ENCODE measurements at regions not wholly inside any gene's neighbourhood (a gene's known extent, or its start where the extent isn't known, plus 50 kb on each side); places are given as distances from the start of the nearest gene placed in this dataset.

DNA sequence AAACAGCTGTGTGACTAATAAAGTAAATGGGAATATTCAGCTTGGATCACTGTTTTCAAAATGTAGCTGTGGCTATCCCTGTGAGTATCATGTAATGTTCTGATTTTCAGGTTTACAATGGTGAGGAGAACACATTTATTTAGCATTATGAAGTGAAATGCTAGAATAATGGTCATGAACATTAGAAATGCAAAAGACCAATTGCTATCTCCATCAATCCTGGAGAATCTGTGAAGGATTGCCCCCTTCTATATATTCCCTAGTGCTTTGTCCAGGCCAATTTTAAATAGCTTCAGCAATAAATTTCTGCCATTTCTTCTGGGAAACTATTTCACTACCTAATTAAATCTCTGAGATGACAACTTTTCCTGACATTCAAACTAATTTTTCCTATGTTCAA, 1399.1 kb downstream of the PCDH19 start:
- no peak overlapping the region for H3K4me2 ChIP-seq (ENCODE audit: insufficient read depth, low read length)
- H3K4me1 ChIP-seq (ENCODE audit: insufficient read depth, low read length) = no peaks in the 10 kb centered on the region
- DNase-seq (ENCODE audit: insufficient read length, low spot score, missing footprints) = no peak
- H3K27me3 ChIP-seq (ENCODE audit: insufficient read depth, low read length) = no peaks in the 10 kb centered on the region
- no peak overlapping the region for H2AFZ ChIP-seq (ENCODE audit: low read length)
- H3K4me3 ChIP-seq (ENCODE audit: insufficient read depth, low read length) = no peak overlapping the region
- no peaks in the 10 kb centered on the region for H3K9me3 ChIP-seq (ENCODE audit: low read depth, low read length)
- H3K36me3 ChIP-seq (ENCODE audit: insufficient read depth, low read length) = no peaks in the 10 kb centered on the region
- no peak overlapping the region for H3K27ac ChIP-seq (ENCODE audit: low read depth, low read length)
- H4K20me1 ChIP-seq (ENCODE audit: insufficient read depth, low read length) = no peaks in the 10 kb centered on the region
- TF ChIP-seq, protein P1, sequence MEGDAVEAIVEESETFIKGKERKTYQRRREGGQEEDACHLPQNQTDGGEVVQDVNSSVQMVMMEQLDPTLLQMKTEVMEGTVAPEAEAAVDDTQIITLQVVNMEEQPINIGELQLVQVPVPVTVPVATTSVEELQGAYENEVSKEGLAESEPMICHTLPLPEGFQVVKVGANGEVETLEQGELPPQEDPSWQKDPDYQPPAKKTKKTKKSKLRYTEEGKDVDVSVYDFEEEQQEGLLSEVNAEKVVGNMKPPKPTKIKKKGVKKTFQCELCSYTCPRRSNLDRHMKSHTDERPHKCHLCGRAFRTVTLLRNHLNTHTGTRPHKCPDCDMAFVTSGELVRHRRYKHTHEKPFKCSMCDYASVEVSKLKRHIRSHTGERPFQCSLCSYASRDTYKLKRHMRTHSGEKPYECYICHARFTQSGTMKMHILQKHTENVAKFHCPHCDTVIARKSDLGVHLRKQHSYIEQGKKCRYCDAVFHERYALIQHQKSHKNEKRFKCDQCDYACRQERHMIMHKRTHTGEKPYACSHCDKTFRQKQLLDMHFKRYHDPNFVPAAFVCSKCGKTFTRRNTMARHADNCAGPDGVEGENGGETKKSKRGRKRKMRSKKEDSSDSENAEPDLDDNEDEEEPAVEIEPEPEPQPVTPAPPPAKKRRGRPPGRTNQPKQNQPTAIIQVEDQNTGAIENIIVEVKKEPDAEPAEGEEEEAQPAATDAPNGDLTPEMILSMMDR (IDR thresholded peaks at IDR 0.05; ENCODE audit: extremely low read depth, low read depth, low read length) = no peak
- no peaks in the 10 kb centered on the region for H3K79me2 ChIP-seq (ENCODE audit: insufficient read depth, low read length)

DNA sequence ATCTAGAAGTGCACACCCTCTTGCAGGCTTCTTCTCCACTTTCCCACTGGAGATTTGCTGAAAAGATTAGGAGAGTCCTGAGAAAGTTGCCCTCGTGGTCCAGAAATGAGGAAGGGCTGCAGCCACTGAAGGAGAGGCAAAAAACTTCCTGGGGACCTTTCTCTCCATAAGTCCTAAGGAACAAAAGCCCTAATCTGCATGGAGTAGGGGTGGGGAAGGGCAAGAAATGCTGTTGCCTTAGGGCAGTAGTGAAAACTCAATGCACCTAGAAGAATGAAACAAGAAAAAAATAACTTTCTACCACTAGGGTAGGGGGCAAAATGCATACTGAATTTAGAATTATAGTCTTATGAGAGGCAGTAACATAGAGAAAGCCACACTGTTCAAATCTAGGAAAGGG, 1408.8 kb downstream of the PCDH19 start:
- no peak for DNase-seq (ENCODE audit: insufficient read length, low spot score, missing footprints)
- no peak overlapping the region for H3K4me2 ChIP-seq (ENCODE audit: insufficient read depth, low read length)
- no peaks in the 10 kb centered on the region for H4K20me1 ChIP-seq (ENCODE audit: insufficient read depth, low read length)
- H3K36me3 ChIP-seq (ENCODE audit: insufficient read depth, low read length) = no peaks in the 10 kb centered on the region
- TF ChIP-seq, protein P1 (IDR thresholded peaks at IDR 0.05; ENCODE audit: extremely low read depth, low read depth, low read length) = no peak
- no peaks in the 10 kb centered on the region for H3K79me2 ChIP-seq (ENCODE audit: insufficient read depth, low read length)
- no peaks in the 10 kb centered on the region for H3K9me3 ChIP-seq (ENCODE audit: low read depth, low read length)
- H3K27ac ChIP-seq (ENCODE audit: low read depth, low read length) = no peak overlapping the region
- no peaks in the 10 kb centered on the region for H3K4me1 ChIP-seq (ENCODE audit: insufficient read depth, low read length)
- no peak overlapping the region for H3K4me3 ChIP-seq (ENCODE audit: insufficient read depth, low read length)
- no peaks in the 10 kb centered on the region for H3K27me3 ChIP-seq (ENCODE audit: insufficient read depth, low read length)
- no peak overlapping the region for H2AFZ ChIP-seq (ENCODE audit: low read length)

DNA sequence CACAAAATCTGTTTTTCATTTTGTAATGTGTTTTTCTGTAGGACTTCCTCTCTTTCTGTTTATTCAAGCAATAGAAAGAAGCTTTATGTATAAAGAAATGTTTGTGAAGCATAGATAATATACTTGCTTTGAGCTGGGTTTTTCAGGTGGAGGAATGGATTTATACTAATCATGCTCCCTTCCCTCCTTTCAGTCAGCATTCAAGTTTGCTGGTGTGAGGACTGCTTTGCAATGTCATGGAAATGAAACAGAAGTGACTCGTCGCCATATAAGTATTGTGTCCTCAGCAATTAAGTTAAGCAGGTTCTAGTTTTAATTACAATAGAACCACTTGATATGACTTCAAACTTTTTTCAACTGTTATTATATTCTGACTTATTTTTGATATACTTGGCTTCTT, 1447.1 kb downstream of the PCDH19 start:
- no peak overlapping the region for H3K27ac ChIP-seq (ENCODE audit: low read depth, low read length)
- no peaks in the 10 kb centered on the region for H4K20me1 ChIP-seq (ENCODE audit: insufficient read depth, low read length)
- no peak for DNase-seq (ENCODE audit: insufficient read length, low spot score, missing footprints)
- H3K27me3 ChIP-seq (ENCODE audit: insufficient read depth, low read length) = no peaks in the 10 kb centered on the region
- TF ChIP-seq, protein P1 (IDR thresholded peaks at IDR 0.05; ENCODE audit: extremely low read depth, low read depth, low read length) = no peak
- H3K36me3 ChIP-seq (ENCODE audit: insufficient read depth, low read length) = no peaks in the 10 kb centered on the region
- no peak overlapping the region for H3K4me2 ChIP-seq (ENCODE audit: insufficient read depth, low read length)
- no peaks in the 10 kb centered on the region for H3K9me3 ChIP-seq (ENCODE audit: low read depth, low read length)
- no peaks in the 10 kb centered on the region for H3K79me2 ChIP-seq (ENCODE audit: insufficient read depth, low read length)
- no peaks in the 10 kb centered on the region for H3K4me1 ChIP-seq (ENCODE audit: insufficient read depth, low read length)
- no peak overlapping the region for H3K4me3 ChIP-seq (ENCODE audit: insufficient read depth, low read length)
- no peak overlapping the region for H2AFZ ChIP-seq (ENCODE audit: low read length)

DNA sequence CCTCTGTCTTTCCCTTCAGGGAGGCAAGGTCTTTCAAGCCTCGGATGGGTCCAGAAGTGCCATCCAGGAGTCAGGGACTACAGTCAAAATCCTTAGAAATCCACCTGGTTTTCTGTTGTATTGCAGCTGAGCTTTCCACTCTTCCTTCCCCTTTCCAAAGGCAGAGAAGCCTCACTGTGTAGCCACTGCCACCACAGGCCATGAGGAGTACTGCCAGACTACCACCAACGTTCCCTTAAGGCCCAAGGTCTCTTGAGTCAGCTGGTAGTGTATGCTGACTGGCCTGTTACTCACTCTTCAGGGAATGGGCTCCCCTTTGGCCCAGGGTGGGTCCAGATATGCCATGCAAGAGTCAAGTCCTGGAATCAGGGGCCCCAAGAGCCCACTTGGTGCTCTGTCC, 1454.1 kb downstream of the PCDH19 start:
- H4K20me1 ChIP-seq (ENCODE audit: insufficient read depth, low read length) = no peaks in the 10 kb centered on the region
- no peaks in the 10 kb centered on the region for H3K36me3 ChIP-seq (ENCODE audit: insufficient read depth, low read length)
- TF ChIP-seq, protein P1 (IDR thresholded peaks at IDR 0.05; ENCODE audit: extremely low read depth, low read depth, low read length) = no peak
- H3K27me3 ChIP-seq (ENCODE audit: insufficient read depth, low read length) = no peaks in the 10 kb centered on the region
- no peak for DNase-seq (ENCODE audit: insufficient read length, low spot score, missing footprints)
- no peak overlapping the region for H3K27ac ChIP-seq (ENCODE audit: low read depth, low read length)
- H3K79me2 ChIP-seq (ENCODE audit: insufficient read depth, low read length) = no peaks in the 10 kb centered on the region
- no peak overlapping the region for H2AFZ ChIP-seq (ENCODE audit: low read length)
- no peaks in the 10 kb centered on the region for H3K4me1 ChIP-seq (ENCODE audit: insufficient read depth, low read length)
- no peak overlapping the region for H3K4me2 ChIP-seq (ENCODE audit: insufficient read depth, low read length)
- H3K9me3 ChIP-seq (ENCODE audit: low read depth, low read length) = no peaks in the 10 kb centered on the region
- no peak overlapping the region for H3K4me3 ChIP-seq (ENCODE audit: insufficient read depth, low read length)

Measured in osteoblast (primary cell).